Mesenteric fat pad (tissue), 1 donor: ENCODE measurements at regions not wholly inside any gene's neighbourhood (a gene's known extent, or its start where the extent isn't known, plus 50 kb on each side); places are given as distances from the start of the nearest gene placed in this dataset.
"Not testable (repeated sequence)": the region's sequence is repeated elsewhere in the genome, so short reads cannot be mapped to it uniquely, and the experiment has no call there.

Experiments
- DNase-seq: peaks from one replicate; pipeline ENCODE4 v3.0.0-alpha.2; 2020; ENCODE audit warnings: low spot score
- donor health status: DM: yes; HTN: yes; CAD: no.

- DNase-seq = no peak
Measured at GRCh38 chr2:2728635-2729034, 397.6 kb upstream of the MYT1L start.

- DNase-seq = no peak
Measured at GRCh38 chr2:2727876-2728511, 396.9 kb upstream of the MYT1L start.

- DNase-seq = no peak
Measured at GRCh38 chr2:2726163-2726562, 395.1 kb upstream of the MYT1L start.

GRCh38 chr2:2723064-2723463 is 392.0 kb upstream of the MYT1L start:
- DNase-seq = no peak

GRCh38 chr2:2721296-2721835 is 390.3 kb upstream of the MYT1L start:
- no peak for DNase-seq

- DNase-seq = not testable (repeated sequence)
Measured at GRCh38 chr2:2720806-2721205, 389.7 kb upstream of the MYT1L start.

- no peak for DNase-seq
Measured at GRCh38 chr2:2720351-2720750, 389.3 kb upstream of the MYT1L start.

- no peak for DNase-seq
Measured at GRCh38 chr2:2719781-2720180, 388.7 kb upstream of the MYT1L start.

GRCh38 chr2:2719015-2719414 is 387.9 kb upstream of the MYT1L start:
- DNase-seq = no peak

- no peak for DNase-seq
Measured at GRCh38 chr2:2717406-2717805, 386.3 kb upstream of the MYT1L start.

GRCh38 chr2:2716771-2717170 is 385.7 kb upstream of the MYT1L start:
- no peak for DNase-seq

GRCh38 chr2:2715036-2715818 is 384.2 kb upstream of the MYT1L start:
- no peak for DNase-seq

GRCh38 chr2:2714408-2714807 is 383.3 kb upstream of the MYT1L start:
- DNase-seq = no peak

- DNase-seq = no peak
Measured at GRCh38 chr2:2709431-2709770, 378.3 kb upstream of the MYT1L start.

GRCh38 chr2:2708575-2709430 is 377.7 kb upstream of the MYT1L start:
- DNase-seq = no peak

GRCh38 chr2:2707206-2707991 is 376.3 kb upstream of the MYT1L start:
- no peak for DNase-seq

- DNase-seq = no peak
Measured at GRCh38 chr2:2706306-2706705, 375.2 kb upstream of the MYT1L start.

- no peak for DNase-seq
Measured at GRCh38 chr2:2705871-2706270, 374.8 kb upstream of the MYT1L start.

GRCh38 chr2:2704428-2705090 is 373.5 kb upstream of the MYT1L start:
- DNase-seq = no peak

GRCh38 chr2:2703762-2704427 is 372.8 kb upstream of the MYT1L start:
- DNase-seq = no peak
